GM23248 (cell line): ENCODE measurements at regions not wholly inside any gene's neighbourhood (a gene's known extent, or its start where the extent isn't known, plus 50 kb on each side); places are given as distances from the start of the nearest gene placed in this dataset.

ENCODE experiments used
- EZH2 ChIP-seq: fragments of 200-600 bp; sonication (generic); IDR thresholded peaks from 2 replicates; pipeline ENCODE4 v1.6.1; 2018; ENCODE audit warnings: antibody characterized with exemption, mild to moderate bottlenecking; ENCODE audit not compliant: insufficient read depth, poor library complexity, severe bottlenecking
- EZH2phosphoT487 ChIP-seq: fragments of 200-600 bp; sonication (generic); IDR thresholded peaks from 2 replicates; pipeline ENCODE4 v1.6.1; 2018; ENCODE audit warnings: antibody characterized with exemption, moderate library complexity, mild to moderate bottlenecking, low read depth; ENCODE audit not compliant: insufficient read depth

- TF ChIP-seq EZH2phosphoT487 (no peak), EZH2 (no peak)
Observed at GRCh38 chr6:113315879-113316278, 541.3 kb upstream of the MARCKS start.
